GM13977 (cell line): ENCODE measurements at regions not wholly inside any gene's neighbourhood (a gene's known extent, or its start where the extent isn't known, plus 50 kb on each side); places are given as distances from the start of the nearest gene placed in this dataset.

Experiments used
- DNase-seq: peaks from one replicate; pipeline ENCODE4 v3.0.0; 2012; ENCODE audit warnings: low spot score
- CTCF ChIP-seq: IDR thresholded peaks from 2 replicates; pipeline ENCODE4 v1.5.1; 2012; ENCODE audit warnings: mild to moderate bottlenecking, control low read depth; ENCODE audit not compliant: insufficient read depth; ENCODE audit errors: extremely low read depth, missing control alignments
- in situ Hi-C: fragments of 300-500 bp; cut with MboI; formaldehyde crosslinking; loops from one replicate; pipeline ENCODE4 v1.12.0; 2022; ENCODE audit warnings: low sequenced_read_pairs, low pct_unique_long_range_greater_than_20kb, mixed read lengths, inconsistent platforms; ENCODE audit not compliant: unreplicated experiment

- TF ChIP-seq CTCF = no peak
- in situ Hi-C loops = no loop called here
- DNase-seq = no peak
Measured at GRCh38 chr2:151007365-151007764, 254.3 kb downstream of the RBM43 start.

GRCh38 chr2:151002959-151003600 is 258.6 kb downstream of the RBM43 start:
- TF ChIP-seq CTCF = no peak
- in situ Hi-C loops = no loop called here
- DNase-seq = no peak

GRCh38 chr2:150997702-150998440 is 263.8 kb downstream of the RBM43 start:
- DNase-seq = no peak
- in situ Hi-C loops = no loop called here
- TF ChIP-seq CTCF = no peak

GRCh38 chr2:150997066-150997465 is 264.6 kb downstream of the RBM43 start:
- in situ Hi-C loops = no loop called here
- DNase-seq = no peak

GRCh38 chr2:150994076-150994475 is 267.6 kb downstream of the RBM43 start:
- in situ Hi-C loops = no loop called here
- no peak for DNase-seq
- TF ChIP-seq CTCF = no peak

More at GRCh38 chr2:150997066-150997465, 264.6 kb downstream of the RBM43 start:
- no peak for TF ChIP-seq CTCF

- TF ChIP-seq CTCF = no peak
- in situ Hi-C loops = no loop called here
- no peak for DNase-seq
Measured at GRCh38 chr2:150989969-150990368, 271.7 kb downstream of the RBM43 start.
